ENCODE measurements at regions not wholly inside any gene's neighbourhood (a gene's known extent, or its start where the extent isn't known, plus 50 kb on each side); places are given as distances from the start of the nearest gene placed in this dataset.
A peak's percentile ranks its signal among the peaks of the same experiment; 100 is the strongest.

- H3K18ac ChIP-seq (ENCODE audit: low read length): no peak overlapping the region
- H3K4me3 ChIP-seq (ENCODE audit: low read length in 2 of 2): no peak overlapping the region
- H3K9me3 ChIP-seq (replicated peaks in 1 of 2; ENCODE audit: control insufficient read depth in 2 of 2, insufficient read depth in 1 of 2, low read depth in 1 of 2, low read length in 2 of 2): no peaks in the 10 kb centered on the region
- peaks cover 0 to 5% of the 10 kb centered on the region in 2 donors for H3K4me1 ChIP-seq (ENCODE audit: control insufficient read depth in 2 of 2, insufficient read depth in 1 of 2, low read depth in 1 of 2, low read length in 2 of 2)
- no peak overlapping the region for H3K4me2 ChIP-seq (ENCODE audit: insufficient read depth, low read length, poor library complexity, severe bottlenecking)
- H4K91ac ChIP-seq (ENCODE audit: low read depth, low read length, poor library complexity): no peak overlapping the region
- no peak overlapping the region for H3K14ac ChIP-seq (ENCODE audit: low read length)
- no peak overlapping the region for H2BK5ac ChIP-seq (ENCODE audit: low read length)
- H3K9ac ChIP-seq (ENCODE audit: low read depth, low read length, poor library complexity): no peak overlapping the region
- no peak for DNase-seq (ENCODE audit: low spot score)
- no peaks in the 10 kb centered on the region for H3K36me3 ChIP-seq (replicated peaks in 1 of 2; ENCODE audit: control insufficient read depth in 2 of 2, insufficient read depth in 2 of 2, low read length in 2 of 2)
- no peak overlapping the region for H2BK120ac ChIP-seq (ENCODE audit: low read depth, low read length)
- no peaks in the 10 kb centered on the region for H3K27me3 ChIP-seq (ENCODE audit: control insufficient read depth in 3 of 3, insufficient read depth in 3 of 3, low read depth in 1 of 3, low read length in 3 of 3)
- H2AFZ ChIP-seq (ENCODE audit: low read length): no peak overlapping the region
- H2BK15ac ChIP-seq (ENCODE audit: low read length): no peak overlapping the region
- no peak overlapping the region for H4K8ac ChIP-seq (ENCODE audit: low read depth, low read length)
- no peaks in the 10 kb centered on the region for H3K79me1 ChIP-seq (ENCODE audit: low read depth, low read length)
- no peak overlapping the region for H3K27ac ChIP-seq (replicated peaks; ENCODE audit: low read length)
- no peak overlapping the region for H3K23ac ChIP-seq (ENCODE audit: low read depth, low read length, poor library complexity)
- H2BK12ac ChIP-seq (ENCODE audit: low read length): no peak overlapping the region
- H3K4ac ChIP-seq (ENCODE audit: low read length): no peak overlapping the region
- no CpG with 5 or more reads among the region's 12 CpGs for WGBS, 2 donors (ENCODE audit: extremely low coverage in 2 of 2, insufficient read length in 2 of 2, insufficient replicate concordance in 1 of 2)
- H2AK5ac ChIP-seq (ENCODE audit: low read depth, low read length): no peak overlapping the region
These were observed 418.5 kb upstream of the MGMT start for GRCh38 chr10:129048513-129048912.

- no peak overlapping the region for H2AFZ ChIP-seq (ENCODE audit: low read length)
- no peaks in the 10 kb centered on the region for H3K9me3 ChIP-seq (replicated peaks in 1 of 2; ENCODE audit: control insufficient read depth in 2 of 2, insufficient read depth in 1 of 2, low read depth in 1 of 2, low read length in 2 of 2)
- no peak overlapping the region for H2BK12ac ChIP-seq (ENCODE audit: low read length)
- H3K4me3 ChIP-seq (ENCODE audit: low read length in 2 of 2): no peak overlapping the region
- H3K4ac ChIP-seq (ENCODE audit: low read length): no peak overlapping the region
- no peak overlapping the region for H3K23ac ChIP-seq (ENCODE audit: low read depth, low read length, poor library complexity)
- no peaks in the 10 kb centered on the region for H3K36me3 ChIP-seq (replicated peaks in 1 of 2; ENCODE audit: control insufficient read depth in 2 of 2, insufficient read depth in 2 of 2, low read length in 2 of 2)
- H2BK5ac ChIP-seq (ENCODE audit: low read length): no peak overlapping the region
- no peak overlapping the region for H3K18ac ChIP-seq (ENCODE audit: low read length)
- H2BK120ac ChIP-seq (ENCODE audit: low read depth, low read length): no peak overlapping the region
- no peaks in the 10 kb centered on the region for H3K27me3 ChIP-seq (ENCODE audit: control insufficient read depth in 3 of 3, insufficient read depth in 3 of 3, low read depth in 1 of 3, low read length in 3 of 3)
- H4K8ac ChIP-seq (ENCODE audit: low read depth, low read length): no peak overlapping the region
- no peak overlapping the region for H3K14ac ChIP-seq (ENCODE audit: low read length)
- no peak overlapping the region for H3K27ac ChIP-seq (replicated peaks; ENCODE audit: low read length)
- peaks cover 0 to 3% of the 10 kb centered on the region in 2 donors for H3K4me1 ChIP-seq (ENCODE audit: control insufficient read depth in 2 of 2, insufficient read depth in 1 of 2, low read depth in 1 of 2, low read length in 2 of 2)
- no peaks in the 10 kb centered on the region for H3K79me1 ChIP-seq (ENCODE audit: low read depth, low read length)
- no peak overlapping the region for H4K91ac ChIP-seq (ENCODE audit: low read depth, low read length, poor library complexity)
- no peak overlapping the region for H3K4me2 ChIP-seq (ENCODE audit: insufficient read depth, low read length, poor library complexity, severe bottlenecking)
- H2BK15ac ChIP-seq (ENCODE audit: low read length): no peak overlapping the region
- no peak for DNase-seq (ENCODE audit: low spot score)
- WGBS, 2 donors (ENCODE audit: extremely low coverage in 2 of 2, insufficient read length in 2 of 2, insufficient replicate concordance in 1 of 2): no CpG with 5 or more reads among the region's 7 CpGs
- no peak overlapping the region for H3K9ac ChIP-seq (ENCODE audit: low read depth, low read length, poor library complexity)
- no peak overlapping the region for H2AK5ac ChIP-seq (ENCODE audit: low read depth, low read length)
These were observed 417.5 kb upstream of the MGMT start for GRCh38 chr10:129049501-129049900.

GRCh38 chr10:129055225-129055624, 411.8 kb upstream of the MGMT start:
- H3K79me1 ChIP-seq (ENCODE audit: low read depth, low read length): no peaks in the 10 kb centered on the region
- H3K4ac ChIP-seq (ENCODE audit: low read length): no peak overlapping the region
- peak overlapping the region; percentile 15 for H2AK5ac ChIP-seq (ENCODE audit: low read depth, low read length)
- no peaks in the 10 kb centered on the region for H3K36me3 ChIP-seq (replicated peaks in 1 of 2; ENCODE audit: control insufficient read depth in 2 of 2, insufficient read depth in 2 of 2, low read length in 2 of 2)
- no peak overlapping the region for H3K23ac ChIP-seq (ENCODE audit: low read depth, low read length, poor library complexity)
- no peak overlapping the region for H3K9ac ChIP-seq (ENCODE audit: low read depth, low read length, poor library complexity)
- no peak overlapping the region for H3K4me3 ChIP-seq (ENCODE audit: low read length in 2 of 2)
- no peak overlapping the region for H2AFZ ChIP-seq (ENCODE audit: low read length)
- H4K91ac ChIP-seq (ENCODE audit: low read depth, low read length, poor library complexity): no peak overlapping the region
- H3K4me2 ChIP-seq (ENCODE audit: insufficient read depth, low read length, poor library complexity, severe bottlenecking): no peak overlapping the region
- H2BK12ac ChIP-seq (ENCODE audit: low read length): peak overlapping the region; percentile 2
- DNase-seq (ENCODE audit: low spot score): no peak
- no CpG with 5 or more reads among the region's 9 CpGs for WGBS, 2 donors (ENCODE audit: extremely low coverage in 2 of 2, insufficient read length in 2 of 2, insufficient replicate concordance in 1 of 2)
- H2BK120ac ChIP-seq (ENCODE audit: low read depth, low read length): no peak overlapping the region
- H2BK15ac ChIP-seq (ENCODE audit: low read length): no peak overlapping the region
- no peak overlapping the region for H4K8ac ChIP-seq (ENCODE audit: low read depth, low read length)
- H3K14ac ChIP-seq (ENCODE audit: low read length): no peak overlapping the region
- H3K27ac ChIP-seq (replicated peaks; ENCODE audit: low read length): no peak overlapping the region
- H3K27me3 ChIP-seq (ENCODE audit: control insufficient read depth in 3 of 3, insufficient read depth in 3 of 3, low read depth in 1 of 3, low read length in 3 of 3): no peaks in the 10 kb centered on the region
- H3K18ac ChIP-seq (ENCODE audit: low read length): no peak overlapping the region
- H3K9me3 ChIP-seq (replicated peaks in 1 of 2; ENCODE audit: control insufficient read depth in 2 of 2, insufficient read depth in 1 of 2, low read depth in 1 of 2, low read length in 2 of 2): no peaks in the 10 kb centered on the region
- H3K4me1 ChIP-seq (ENCODE audit: control insufficient read depth in 2 of 2, insufficient read depth in 1 of 2, low read depth in 1 of 2, low read length in 2 of 2): peaks cover 0 to 15% of the 10 kb centered on the region in 2 donors
- no peak overlapping the region for H2BK5ac ChIP-seq (ENCODE audit: low read length)

GRCh38 chr10:129055986-129056385, 411.1 kb upstream of the MGMT start:
- H3K4me2 ChIP-seq (ENCODE audit: insufficient read depth, low read length, poor library complexity, severe bottlenecking): no peak overlapping the region
- H3K4me3 ChIP-seq (ENCODE audit: low read length in 2 of 2): no peak overlapping the region
- H3K18ac ChIP-seq (ENCODE audit: low read length): peak overlapping the region; percentile 45
- no CpG with 5 or more reads among the region's 17 CpGs for WGBS, 2 donors (ENCODE audit: extremely low coverage in 2 of 2, insufficient read length in 2 of 2, insufficient replicate concordance in 1 of 2)
- no peaks in the 10 kb centered on the region for H3K27me3 ChIP-seq (ENCODE audit: control insufficient read depth in 3 of 3, insufficient read depth in 3 of 3, low read depth in 1 of 3, low read length in 3 of 3)
- no peaks in the 10 kb centered on the region for H3K79me1 ChIP-seq (ENCODE audit: low read depth, low read length)
- H2AK5ac ChIP-seq (ENCODE audit: low read depth, low read length): no peak overlapping the region
- no peak overlapping the region for H4K91ac ChIP-seq (ENCODE audit: low read depth, low read length, poor library complexity)
- no peaks in the 10 kb centered on the region for H3K36me3 ChIP-seq (replicated peaks in 1 of 2; ENCODE audit: control insufficient read depth in 2 of 2, insufficient read depth in 2 of 2, low read length in 2 of 2)
- no peak overlapping the region for H3K9ac ChIP-seq (ENCODE audit: low read depth, low read length, poor library complexity)
- DNase-seq (ENCODE audit: low spot score): no peak
- no peak overlapping the region for H2BK15ac ChIP-seq (ENCODE audit: low read length)
- no peak overlapping the region for H2BK5ac ChIP-seq (ENCODE audit: low read length)
- H4K8ac ChIP-seq (ENCODE audit: low read depth, low read length): no peak overlapping the region
- H3K9me3 ChIP-seq (replicated peaks in 1 of 2; ENCODE audit: control insufficient read depth in 2 of 2, insufficient read depth in 1 of 2, low read depth in 1 of 2, low read length in 2 of 2): no peaks in the 10 kb centered on the region
- H2BK12ac ChIP-seq (ENCODE audit: low read length): no peak overlapping the region
- H2BK120ac ChIP-seq (ENCODE audit: low read depth, low read length): no peak overlapping the region
- no peak overlapping the region for H3K23ac ChIP-seq (ENCODE audit: low read depth, low read length, poor library complexity)
- peaks cover 0 to 15% of the 10 kb centered on the region in 2 donors for H3K4me1 ChIP-seq (ENCODE audit: control insufficient read depth in 2 of 2, insufficient read depth in 1 of 2, low read depth in 1 of 2, low read length in 2 of 2)
- no peak overlapping the region for H3K27ac ChIP-seq (replicated peaks; ENCODE audit: low read length)
- H2AFZ ChIP-seq (ENCODE audit: low read length): peak overlapping the region; percentile 53
- H3K14ac ChIP-seq (ENCODE audit: low read length): no peak overlapping the region
- H3K4ac ChIP-seq (ENCODE audit: low read length): no peak overlapping the region

Measured in neuronal stem cell (in vitro differentiated cells).